T-cell (primary cell): ENCODE measurements at regions not wholly inside any gene's neighbourhood (a gene's known extent, or its start where the extent isn't known, plus 50 kb on each side); places are given as distances from the start of the nearest gene placed in this dataset.

Experiments
- ATAC-seq, 4 experiments: fragments of 200-7000 bp in 3 of 4; fragments of 150-1000 bp in 1 of 4; cut with Tn5 transposase; replicated peaks in 1 of 4; 1 replicate in 3 of 4; 2 replicates in 1 of 4; pipeline ENCODE4 v1.10.0; 2021; ENCODE audit warnings: moderate library complexity in 3 of 4, mild to moderate bottlenecking in 2 of 4, moderate number of reproducible peaks in 1 of 4
- CTCF ChIA-PET, 2 donors: fragments of 300-600 bp; sonication (Branson Sonifier 250); formaldehyde crosslinking; loops; one replicate each; lab custom pipeline; 2022; ENCODE audit warnings: antibody characterized with exemption in 2 of 2; lab: Charles Lee
- POLR2A ChIA-PET, 2 donors: fragments of 300-600 bp; sonication (Branson Sonifier 250); formaldehyde crosslinking; loops; one replicate each; lab custom pipeline; 2022; ENCODE audit warnings: antibody characterized with exemption in 2 of 2; lab: Charles Lee
- DNase-seq, 35 experiments: peaks; one replicate each; pipeline versions ENCODE4 v3.0.0 to v3.0.0-alpha.2; 2013 to 2023
- H3K27ac ChIP-seq: one replicate; pipeline ENCODE4 v1.5.1; 2013; ENCODE audit warnings: low read length
- H3K27me3 ChIP-seq, 2 experiments: replicated peaks in 1 of 2; 1 replicate in 1 of 2; 2 replicates in 1 of 2; pipeline versions ENCODE4 v1.6.1 to v1.7.0; 2013; ENCODE audit warnings: low read length in 1 of 2, mixed read lengths in 1 of 2; ENCODE audit not compliant: control insufficient read depth in 2 of 2, insufficient read depth in 2 of 2; ENCODE audit errors: extremely low read depth in 1 of 2
- H3K36me3 ChIP-seq, 2 donors: 1 replicate in 1 of 2; 2 replicates in 1 of 2; pipeline versions ENCODE4 v1.6.1 to v1.7.0; 2013; ENCODE audit warnings: low read length in 1 of 2; ENCODE audit not compliant: control insufficient read depth in 2 of 2, insufficient read depth in 1 of 2; ENCODE audit errors: extremely low read depth in 1 of 2
- H3K4me1 ChIP-seq, 2 experiments: 1 replicate in 1 of 2; 2 replicates in 1 of 2; pipeline versions ENCODE4 v1.6.1 to v1.7.0; 2013; ENCODE audit warnings: low read length in 2 of 2, mixed read lengths in 1 of 2; ENCODE audit not compliant: insufficient read depth in 2 of 2, control insufficient read depth in 1 of 2; ENCODE audit errors: extremely low read depth in 1 of 2
- H3K4me3 ChIP-seq, 2 donors: 1 replicate in 1 of 2; 2 replicates in 1 of 2; pipeline versions ENCODE4 v1.5.1 to v1.7.0; 2013; ENCODE audit warnings: mild to moderate bottlenecking in 2 of 2, low read length in 1 of 2, moderate library complexity in 1 of 2; ENCODE audit not compliant: control insufficient read depth in 1 of 2; ENCODE audit errors: extremely low read depth in 1 of 2
- H3K9me3 ChIP-seq: 2 replicates; pipeline ENCODE4 v1.7.0; 2013
- H3K27ac Mint-ChIP-seq, 2 donors: one replicate each; pipeline ENCODE4 v1.8.0; 2020 to 2021; ENCODE audit warnings: mild to moderate bottlenecking in 2 of 2, mixed read lengths in 2 of 2
- H3K27me3 Mint-ChIP-seq, 2 donors: one replicate each; pipeline ENCODE4 v1.8.0; 2021 to 2022; ENCODE audit warnings: mixed read lengths in 2 of 2
- H3K36me3 Mint-ChIP-seq: one replicate; pipeline ENCODE4 v1.8.0; 2021; ENCODE audit warnings: mixed read lengths
- H3K4me1 Mint-ChIP-seq, 3 donors: one replicate each; pipeline ENCODE4 v1.8.0; 2020 to 2022; ENCODE audit warnings: mixed read lengths in 3 of 3, mild to moderate bottlenecking in 1 of 3
- H3K4me3 Mint-ChIP-seq, 3 donors: one replicate each; pipeline ENCODE4 v1.8.0; 2020 to 2022; ENCODE audit warnings: mild to moderate bottlenecking in 3 of 3, mixed read lengths in 3 of 3, moderate library complexity in 3 of 3
- H3K9me3 Mint-ChIP-seq, 3 donors: one replicate each; pipeline ENCODE4 v1.8.0; 2020 to 2022; ENCODE audit warnings: mixed read lengths in 3 of 3
- WGBS: methylation state at CpG from one replicate; pipeline ENCODE4 v1.1.5; 2013; ENCODE audit warnings: missing lambda C conversion rate; ENCODE audit not compliant: insufficient coverage; 5-methylcytosine and 5-hydroxymethylcytosine counted together

DNA sequence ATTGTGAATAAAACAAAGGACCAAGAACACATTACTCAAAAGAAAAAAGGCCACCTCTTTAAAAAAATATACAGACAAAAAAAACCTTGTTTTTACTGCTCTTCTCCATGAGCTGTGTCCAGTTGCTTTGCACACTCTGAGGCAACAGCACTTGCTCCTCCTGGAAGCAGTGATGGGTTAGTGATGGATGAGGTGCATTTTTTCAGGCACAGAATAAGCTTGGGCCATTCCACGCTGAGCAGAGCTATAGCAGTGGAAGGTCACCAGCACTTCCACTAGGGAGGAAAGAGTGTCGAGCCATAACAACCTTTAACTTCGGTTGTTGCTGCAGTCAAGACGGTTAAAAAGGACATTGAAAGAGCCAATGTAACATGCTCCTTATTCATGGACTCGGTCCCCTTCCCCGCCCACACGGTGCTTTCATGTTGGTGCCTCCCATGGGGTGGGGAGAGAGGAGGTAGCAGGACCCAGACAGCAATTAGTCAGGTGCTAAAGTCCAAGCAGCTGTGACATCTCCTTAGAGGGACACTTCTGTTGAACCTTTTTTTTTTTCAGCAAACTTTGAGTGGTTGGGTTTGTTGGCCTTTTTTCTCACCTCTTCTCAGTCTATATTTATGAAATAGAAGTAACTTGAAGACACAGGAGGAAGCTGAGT, 136.5 kb upstream of the ADARB2 start:
- Histone ChIP-seq H3K27me3 (peaks cover 0 to 14% of the 10 kb centered on the region in 2 experiments), H3K27ac (no peak overlapping the region), H3K9me3 (no peaks in the 10 kb centered on the region), H3K4me3 (no peak overlapping the region), H3K4me1 (no peaks in the 10 kb centered on the region), H3K36me3 (no peaks in the 10 kb centered on the region)
- DNase-seq, result no peak
- 69% methylated on average over 7 of the region's 7 CpGs for WGBS
- no peaks in the 10 kb centered on the region for H3K36me3 Mint-ChIP-seq
- H3K27ac Mint-ChIP-seq, result no peak overlapping the region
- CTCF ChIA-PET, result no interaction called here
- POLR2A ChIA-PET, result no interaction called here
- H3K4me1 Mint-ChIP-seq, result peaks cover 0 to 9% (median 3%) of the 10 kb centered on the region in 3 donors
- H3K27me3 Mint-ChIP-seq, result peaks cover 4 to 19% of the 10 kb centered on the region in 2 donors
- no peak for ATAC-seq
- H3K9me3 Mint-ChIP-seq, result peaks cover 3 to 15% (median 4%) of the 10 kb centered on the region in 3 donors
- H3K4me3 Mint-ChIP-seq, result no peak overlapping the region

DNA sequence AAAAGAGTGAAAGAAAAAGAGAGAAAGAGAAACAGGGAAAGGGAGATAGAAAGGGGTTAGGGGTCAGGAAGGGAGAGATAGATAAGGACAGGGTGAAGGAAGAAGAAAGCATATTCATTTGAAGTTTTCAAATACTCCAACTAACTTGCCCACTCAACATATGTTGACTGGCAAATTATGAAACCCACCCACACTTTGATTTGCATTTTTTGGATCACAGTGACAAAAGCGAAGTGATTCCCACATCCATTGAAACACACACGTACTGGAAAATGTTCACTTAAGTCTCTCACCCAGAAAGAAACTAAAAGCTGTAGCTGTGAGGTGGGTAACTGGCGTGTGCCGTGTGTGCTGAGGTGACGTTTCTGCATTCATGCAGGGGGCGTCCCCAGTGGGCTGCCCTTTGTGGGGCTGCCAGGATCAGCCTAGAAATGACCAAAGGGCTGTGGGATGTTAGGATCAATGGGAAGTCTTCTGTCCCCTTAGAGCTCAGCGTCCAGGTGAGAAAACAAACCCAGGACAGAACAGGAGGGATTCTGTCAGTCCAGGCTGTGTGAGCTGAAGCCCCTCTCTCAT, 134.9 kb upstream of the ADARB2 start:
- ATAC-seq, result no peak
- WGBS, result 93% methylated on average over 4 of the region's 7 CpGs
- H3K4me3 ChIP-seq, result no peak overlapping the region
- peaks cover 0 to 14% of the 10 kb centered on the region in 2 experiments for H3K27me3 ChIP-seq
- H3K4me1 Mint-ChIP-seq, result peaks cover 0 to 9% (median 2%) of the 10 kb centered on the region in 3 donors
- no peaks in the 10 kb centered on the region for H3K36me3 ChIP-seq
- peaks cover 0 to 15% (median 3%) of the 10 kb centered on the region in 3 donors for H3K9me3 Mint-ChIP-seq
- ChIA-PET POLR2A (no interaction called here), CTCF (no interaction called here)
- H3K27ac ChIP-seq, result no peak overlapping the region
- H3K27me3 Mint-ChIP-seq, result peaks cover 4 to 14% of the 10 kb centered on the region in 2 donors
- DNase-seq, result no peak
- no peaks in the 10 kb centered on the region for H3K4me1 ChIP-seq
- H3K27ac Mint-ChIP-seq, result no peak overlapping the region
- H3K9me3 ChIP-seq, result no peaks in the 10 kb centered on the region
- no peaks in the 10 kb centered on the region for H3K36me3 Mint-ChIP-seq
- H3K4me3 Mint-ChIP-seq, result no peak overlapping the region

DNA sequence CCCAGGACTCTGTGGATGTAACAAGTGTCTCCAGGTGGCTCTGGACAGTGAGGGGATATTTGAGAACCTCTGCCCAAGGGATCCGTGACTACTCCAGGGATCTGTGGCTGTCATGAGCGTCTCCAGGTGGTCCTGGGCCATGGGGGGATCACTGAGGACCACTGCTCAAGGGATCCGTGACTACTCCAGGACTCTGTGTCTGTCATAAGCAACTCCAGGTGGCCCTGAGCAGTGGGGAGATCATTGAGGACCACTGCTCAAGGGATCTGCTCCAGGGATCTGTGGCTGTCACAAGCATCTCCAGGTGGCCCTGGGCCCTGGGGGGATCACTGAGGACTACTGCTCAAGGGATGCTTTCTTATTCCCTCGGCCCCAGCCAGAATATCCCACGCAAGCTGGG, 133.2 kb upstream of the ADARB2 start:
- POLR2A ChIA-PET, result no interaction called here
- no peak overlapping the region for H3K27ac Mint-ChIP-seq
- ATAC-seq, result no peak

DNA sequence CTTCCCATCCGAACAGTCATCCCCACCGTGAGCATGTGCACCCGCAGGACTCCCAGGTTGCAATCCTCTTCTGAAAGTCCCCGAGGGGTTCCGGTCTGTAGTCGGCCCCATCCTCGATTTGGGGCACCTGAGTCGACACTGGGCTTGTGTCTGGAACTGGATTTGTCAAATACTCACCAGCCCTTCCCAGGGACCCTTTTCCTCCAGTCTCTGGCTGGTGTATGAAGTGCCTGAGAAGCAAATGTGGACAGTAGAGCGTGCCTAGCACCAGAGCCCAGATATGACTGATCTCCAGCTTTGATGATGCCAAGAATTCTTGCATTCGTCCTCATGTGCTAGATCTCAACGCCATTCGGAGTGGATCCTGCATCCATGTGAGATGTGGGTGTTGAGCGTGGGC, 132.5 kb upstream of the ADARB2 start:
- peaks cover 0 to 5% (median 0%) of the 10 kb centered on the region in 3 donors for H3K9me3 Mint-ChIP-seq
- no peak for ATAC-seq
- H3K36me3 Mint-ChIP-seq, result no peaks in the 10 kb centered on the region
- no peak overlapping the region for H3K27ac Mint-ChIP-seq
- DNase-seq, result no peak
- H3K4me1 ChIP-seq, result no peaks in the 10 kb centered on the region
- no peak overlapping the region for H3K4me3 ChIP-seq
- ChIA-PET POLR2A (no interaction called here), CTCF (no interaction called here)
- no peaks in the 10 kb centered on the region for H3K9me3 ChIP-seq
- H3K27ac ChIP-seq, result no peak overlapping the region
- H3K27me3 ChIP-seq, result peaks cover 0 to 12% of the 10 kb centered on the region in 2 experiments
- WGBS, result 78% methylated on average over 11 of the region's 13 CpGs
- no peak overlapping the region for H3K4me3 Mint-ChIP-seq
- no peaks in the 10 kb centered on the region for H3K36me3 ChIP-seq
- peaks cover 4 to 14% of the 10 kb centered on the region in 2 donors for H3K27me3 Mint-ChIP-seq
- H3K4me1 Mint-ChIP-seq, result peaks cover 0 to 9% (median 0%) of the 10 kb centered on the region in 3 donors

More for the DNA sequence above, 133.2 kb upstream of the ADARB2 start:
- Mint-ChIP-seq H3K4me1 (peaks cover 0 to 9% (median 0%) of the 10 kb centered on the region in 3 donors), H3K4me3 (no peak overlapping the region), H3K36me3 (no peaks in the 10 kb centered on the region), H3K27me3 (peaks cover 4 to 14% of the 10 kb centered on the region in 2 donors), H3K9me3 (peaks cover 0 to 6% (median 3%) of the 10 kb centered on the region in 3 donors)
- DNase-seq, result no peak
- Histone ChIP-seq H3K36me3 (no peaks in the 10 kb centered on the region), H3K4me3 (no peak overlapping the region), H3K27me3 (peaks cover 0 to 14% of the 10 kb centered on the region in 2 experiments), H3K4me1 (no peaks in the 10 kb centered on the region), H3K9me3 (no peaks in the 10 kb centered on the region), H3K27ac (no peak overlapping the region)
- WGBS, result 69% methylated on average over 5 of the region's 5 CpGs
- CTCF ChIA-PET, result no interaction called here

DNA sequence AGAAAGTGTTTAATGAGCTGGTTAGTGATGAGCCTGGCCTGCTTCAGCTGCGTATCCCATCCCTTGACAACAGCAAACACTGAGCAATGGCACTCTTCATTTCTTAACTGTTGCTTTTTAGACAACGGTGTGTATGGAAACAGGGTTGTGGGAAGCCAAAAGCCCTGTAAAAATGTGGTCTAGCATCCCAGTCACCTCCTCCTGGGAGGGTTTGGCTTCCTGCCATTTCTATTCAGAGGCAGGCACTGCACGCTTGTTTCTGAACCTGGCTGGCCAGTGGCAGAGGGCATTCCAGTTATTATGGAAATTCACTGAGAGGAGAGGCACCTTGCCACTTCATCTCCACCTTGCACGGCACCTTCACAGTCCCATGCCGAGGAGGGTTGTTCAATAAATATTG, 123.0 kb upstream of the ADARB2 start:
- Histone ChIP-seq H3K27me3 (no peaks in the 10 kb centered on the region), H3K27ac (no peak overlapping the region), H3K36me3 (no peaks in the 10 kb centered on the region), H3K9me3 (no peaks in the 10 kb centered on the region), H3K4me1 (no peaks in the 10 kb centered on the region), H3K4me3 (no peak overlapping the region)
- ATAC-seq, result no peak
- DNase-seq, result no peak
- H3K27me3 Mint-ChIP-seq, result no peaks in the 10 kb centered on the region
- no peaks in the 10 kb centered on the region for H3K36me3 Mint-ChIP-seq
- no peak overlapping the region for H3K4me3 Mint-ChIP-seq
- H3K4me1 Mint-ChIP-seq, result peaks cover 0 to 3% (median 0%) of the 10 kb centered on the region in 3 donors
- WGBS, result no CpG with 5 or more reads among the region's 5 CpGs
- H3K27ac Mint-ChIP-seq, result no peak overlapping the region
- CTCF ChIA-PET, result no interaction called here
- peaks cover 0 to 12% (median 5%) of the 10 kb centered on the region in 3 donors for H3K9me3 Mint-ChIP-seq
- POLR2A ChIA-PET, result no interaction called here

DNA sequence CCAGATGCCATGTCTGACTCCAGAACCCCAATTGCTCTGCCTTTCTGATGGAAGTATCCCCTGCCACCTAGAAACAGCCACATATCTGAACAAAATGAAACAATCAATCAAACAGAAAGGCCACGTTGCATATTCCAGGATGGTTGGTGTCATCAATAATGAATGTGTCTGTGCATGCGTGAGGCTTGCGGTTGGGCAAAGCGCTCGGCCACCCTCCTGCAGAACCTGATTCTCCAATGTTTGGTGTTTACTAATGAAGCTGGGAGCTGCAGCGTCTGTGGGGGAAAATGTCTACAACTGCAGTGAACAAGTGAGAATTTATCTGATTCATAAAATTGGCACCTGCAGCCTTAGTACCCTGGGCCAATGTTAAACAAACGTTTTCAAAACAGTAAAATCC, 121.2 kb upstream of the ADARB2 start:
- ATAC-seq (no peak), DNase-seq (no peak)
- Histone ChIP-seq H3K36me3 (no peaks in the 10 kb centered on the region), H3K4me3 (no peak overlapping the region), H3K9me3 (no peaks in the 10 kb centered on the region), H3K27me3 (no peaks in the 10 kb centered on the region), H3K4me1 (no peaks in the 10 kb centered on the region), H3K27ac (no peak overlapping the region)
- peaks cover 0 to 2% (median 0%) of the 10 kb centered on the region in 3 donors for H3K4me1 Mint-ChIP-seq
- no peak overlapping the region for H3K4me3 Mint-ChIP-seq
- ChIA-PET POLR2A (no interaction called here), CTCF (no interaction called here)
- no peak overlapping the region for H3K27ac Mint-ChIP-seq
- H3K36me3 Mint-ChIP-seq, result no peaks in the 10 kb centered on the region
- WGBS, result 61% methylated on average over 6 of the region's 7 CpGs
- peaks cover 0 to 3% (median 2%) of the 10 kb centered on the region in 3 donors for H3K9me3 Mint-ChIP-seq
- H3K27me3 Mint-ChIP-seq, result no peaks in the 10 kb centered on the region
